ENCODE measurements at regions not wholly inside any gene's neighbourhood (a gene's known extent, or its start where the extent isn't known, plus 50 kb on each side); places are given as distances from the start of the nearest gene placed in this dataset.

DNA sequence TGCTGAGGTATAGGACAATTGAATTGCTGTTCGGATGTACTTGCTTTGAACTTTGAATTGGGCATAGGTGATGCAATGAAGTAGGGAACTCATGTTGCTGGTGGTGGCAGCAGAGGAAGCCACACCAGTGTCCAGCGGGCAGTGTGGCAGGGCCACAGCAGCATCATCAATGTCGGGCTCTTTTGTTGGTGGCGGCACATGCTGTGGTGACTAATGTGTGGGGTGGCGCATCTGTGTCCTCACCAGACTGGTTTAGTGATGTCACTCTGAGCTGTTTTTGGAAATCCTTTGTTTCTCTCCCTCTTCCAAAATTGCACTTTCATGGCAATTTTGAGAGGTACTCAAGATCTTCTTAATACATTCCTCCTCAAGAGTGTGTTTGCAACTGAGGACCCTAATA, 187.6 kb downstream of the ETNK1 start:
- TF ChIP-seq, protein P1, sequence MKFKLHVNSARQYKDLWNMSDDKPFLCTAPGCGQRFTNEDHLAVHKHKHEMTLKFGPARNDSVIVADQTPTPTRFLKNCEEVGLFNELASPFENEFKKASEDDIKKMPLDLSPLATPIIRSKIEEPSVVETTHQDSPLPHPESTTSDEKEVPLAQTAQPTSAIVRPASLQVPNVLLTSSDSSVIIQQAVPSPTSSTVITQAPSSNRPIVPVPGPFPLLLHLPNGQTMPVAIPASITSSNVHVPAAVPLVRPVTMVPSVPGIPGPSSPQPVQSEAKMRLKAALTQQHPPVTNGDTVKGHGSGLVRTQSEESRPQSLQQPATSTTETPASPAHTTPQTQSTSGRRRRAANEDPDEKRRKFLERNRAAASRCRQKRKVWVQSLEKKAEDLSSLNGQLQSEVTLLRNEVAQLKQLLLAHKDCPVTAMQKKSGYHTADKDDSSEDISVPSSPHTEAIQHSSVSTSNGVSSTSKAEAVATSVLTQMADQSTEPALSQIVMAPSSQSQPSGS (CRISPR knock-in tag; IDR thresholded peaks at IDR 0.05; ENCODE audit: borderline replicate concordance, low read depth): no peak
- TF ChIP-seq, protein P2, sequence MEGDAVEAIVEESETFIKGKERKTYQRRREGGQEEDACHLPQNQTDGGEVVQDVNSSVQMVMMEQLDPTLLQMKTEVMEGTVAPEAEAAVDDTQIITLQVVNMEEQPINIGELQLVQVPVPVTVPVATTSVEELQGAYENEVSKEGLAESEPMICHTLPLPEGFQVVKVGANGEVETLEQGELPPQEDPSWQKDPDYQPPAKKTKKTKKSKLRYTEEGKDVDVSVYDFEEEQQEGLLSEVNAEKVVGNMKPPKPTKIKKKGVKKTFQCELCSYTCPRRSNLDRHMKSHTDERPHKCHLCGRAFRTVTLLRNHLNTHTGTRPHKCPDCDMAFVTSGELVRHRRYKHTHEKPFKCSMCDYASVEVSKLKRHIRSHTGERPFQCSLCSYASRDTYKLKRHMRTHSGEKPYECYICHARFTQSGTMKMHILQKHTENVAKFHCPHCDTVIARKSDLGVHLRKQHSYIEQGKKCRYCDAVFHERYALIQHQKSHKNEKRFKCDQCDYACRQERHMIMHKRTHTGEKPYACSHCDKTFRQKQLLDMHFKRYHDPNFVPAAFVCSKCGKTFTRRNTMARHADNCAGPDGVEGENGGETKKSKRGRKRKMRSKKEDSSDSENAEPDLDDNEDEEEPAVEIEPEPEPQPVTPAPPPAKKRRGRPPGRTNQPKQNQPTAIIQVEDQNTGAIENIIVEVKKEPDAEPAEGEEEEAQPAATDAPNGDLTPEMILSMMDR (IDR thresholded peaks at IDR 0.05): no peak
- TF ChIP-seq NFYB (CRISPR knock-in tag; conservative IDR thresholded peaks at IDR 0.05; ENCODE audit: low read depth): no peak
- TF ChIP-seq NR2C2 (CRISPR knock-in tag; IDR thresholded peaks at IDR 0.05): no peak
- TF ChIP-seq, protein P3, sequence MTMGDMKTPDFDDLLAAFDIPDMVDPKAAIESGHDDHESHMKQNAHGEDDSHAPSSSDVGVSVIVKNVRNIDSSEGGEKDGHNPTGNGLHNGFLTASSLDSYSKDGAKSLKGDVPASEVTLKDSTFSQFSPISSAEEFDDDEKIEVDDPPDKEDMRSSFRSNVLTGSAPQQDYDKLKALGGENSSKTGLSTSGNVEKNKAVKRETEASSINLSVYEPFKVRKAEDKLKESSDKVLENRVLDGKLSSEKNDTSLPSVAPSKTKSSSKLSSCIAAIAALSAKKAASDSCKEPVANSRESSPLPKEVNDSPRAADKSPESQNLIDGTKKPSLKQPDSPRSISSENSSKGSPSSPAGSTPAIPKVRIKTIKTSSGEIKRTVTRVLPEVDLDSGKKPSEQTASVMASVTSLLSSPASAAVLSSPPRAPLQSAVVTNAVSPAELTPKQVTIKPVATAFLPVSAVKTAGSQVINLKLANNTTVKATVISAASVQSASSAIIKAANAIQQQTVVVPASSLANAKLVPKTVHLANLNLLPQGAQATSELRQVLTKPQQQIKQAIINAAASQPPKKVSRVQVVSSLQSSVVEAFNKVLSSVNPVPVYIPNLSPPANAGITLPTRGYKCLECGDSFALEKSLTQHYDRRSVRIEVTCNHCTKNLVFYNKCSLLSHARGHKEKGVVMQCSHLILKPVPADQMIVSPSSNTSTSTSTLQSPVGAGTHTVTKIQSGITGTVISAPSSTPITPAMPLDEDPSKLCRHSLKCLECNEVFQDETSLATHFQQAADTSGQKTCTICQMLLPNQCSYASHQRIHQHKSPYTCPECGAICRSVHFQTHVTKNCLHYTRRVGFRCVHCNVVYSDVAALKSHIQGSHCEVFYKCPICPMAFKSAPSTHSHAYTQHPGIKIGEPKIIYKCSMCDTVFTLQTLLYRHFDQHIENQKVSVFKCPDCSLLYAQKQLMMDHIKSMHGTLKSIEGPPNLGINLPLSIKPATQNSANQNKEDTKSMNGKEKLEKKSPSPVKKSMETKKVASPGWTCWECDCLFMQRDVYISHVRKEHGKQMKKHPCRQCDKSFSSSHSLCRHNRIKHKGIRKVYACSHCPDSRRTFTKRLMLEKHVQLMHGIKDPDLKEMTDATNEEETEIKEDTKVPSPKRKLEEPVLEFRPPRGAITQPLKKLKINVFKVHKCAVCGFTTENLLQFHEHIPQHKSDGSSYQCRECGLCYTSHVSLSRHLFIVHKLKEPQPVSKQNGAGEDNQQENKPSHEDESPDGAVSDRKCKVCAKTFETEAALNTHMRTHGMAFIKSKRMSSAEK (CRISPR knock-in tag; IDR thresholded peaks at IDR 0.05; ENCODE audit: borderline replicate concordance): no peak
- TF ChIP-seq, protein P4, sequence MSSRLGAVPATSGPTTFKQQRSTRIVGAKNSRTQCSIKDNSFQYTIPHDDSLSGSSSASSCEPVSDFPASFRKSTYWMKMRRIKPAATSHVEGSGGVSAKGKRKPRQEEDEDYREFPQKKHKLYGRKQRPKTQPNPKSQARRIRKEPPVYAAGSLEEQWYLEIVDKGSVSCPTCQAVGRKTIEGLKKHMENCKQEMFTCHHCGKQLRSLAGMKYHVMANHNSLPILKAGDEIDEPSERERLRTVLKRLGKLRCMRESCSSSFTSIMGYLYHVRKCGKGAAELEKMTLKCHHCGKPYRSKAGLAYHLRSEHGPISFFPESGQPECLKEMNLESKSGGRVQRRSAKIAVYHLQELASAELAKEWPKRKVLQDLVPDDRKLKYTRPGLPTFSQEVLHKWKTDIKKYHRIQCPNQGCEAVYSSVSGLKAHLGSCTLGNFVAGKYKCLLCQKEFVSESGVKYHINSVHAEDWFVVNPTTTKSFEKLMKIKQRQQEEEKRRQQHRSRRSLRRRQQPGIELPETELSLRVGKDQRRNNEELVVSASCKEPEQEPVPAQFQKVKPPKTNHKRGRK (CRISPR knock-in tag; IDR thresholded peaks at IDR 0.05; ENCODE audit: borderline replicate concordance): no peak
- TF ChIP-seq, protein P5, sequence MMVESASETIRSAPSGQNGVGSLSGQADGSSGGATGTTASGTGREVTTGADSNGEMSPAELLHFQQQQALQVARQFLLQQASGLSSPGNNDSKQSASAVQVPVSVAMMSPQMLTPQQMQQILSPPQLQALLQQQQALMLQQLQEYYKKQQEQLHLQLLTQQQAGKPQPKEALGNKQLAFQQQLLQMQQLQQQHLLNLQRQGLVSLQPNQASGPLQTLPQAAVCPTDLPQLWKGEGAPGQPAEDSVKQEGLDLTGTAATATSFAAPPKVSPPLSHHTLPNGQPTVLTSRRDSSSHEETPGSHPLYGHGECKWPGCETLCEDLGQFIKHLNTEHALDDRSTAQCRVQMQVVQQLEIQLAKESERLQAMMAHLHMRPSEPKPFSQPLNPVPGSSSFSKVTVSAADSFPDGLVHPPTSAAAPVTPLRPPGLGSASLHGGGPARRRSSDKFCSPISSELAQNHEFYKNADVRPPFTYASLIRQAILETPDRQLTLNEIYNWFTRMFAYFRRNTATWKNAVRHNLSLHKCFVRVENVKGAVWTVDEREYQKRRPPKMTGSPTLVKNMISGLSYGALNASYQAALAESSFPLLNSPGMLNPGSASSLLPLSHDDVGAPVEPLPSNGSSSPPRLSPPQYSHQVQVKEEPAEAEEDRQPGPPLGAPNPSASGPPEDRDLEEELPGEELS (CRISPR knock-in tag; IDR thresholded peaks at IDR 0.05): no peak
